ENCODE measurements at regions not wholly inside any gene's neighbourhood (a gene's known extent, or its start where the extent isn't known, plus 50 kb on each side); places are given as distances from the start of the nearest gene placed in this dataset.

- TF ChIP-seq CTCF (IDR thresholded peaks at IDR 0.05) = no peak
- no peak for TF ChIP-seq POLR2A (IDR thresholded peaks at IDR 0.05)
These were observed 92.9 kb downstream of the UBIAD1 start for GRCh38 chr1:11365744-11366387.
